Neural cell (in vitro differentiated cells): ENCODE measurements at regions not wholly inside any gene's neighbourhood (a gene's known extent, or its start where the extent isn't known, plus 50 kb on each side); places are given as distances from the start of the nearest gene placed in this dataset.

Experiments used
- H2AFZ ChIP-seq: fragments of 200-600, 300-800 bp; sonication (generic), shearing (Covaris generic); 2 replicates; pipeline ENCODE4 v1.6.0; 2014; ENCODE audit warnings: low read depth, mild to moderate bottlenecking, antibody characterized with exemption, low read length, moderate library complexity
- H3F3A ChIP-seq: fragments of 200-600 bp; shearing (Covaris generic); 2 replicates; pipeline ENCODE4 v1.6.1; 2016; ENCODE audit warnings: mild to moderate bottlenecking, moderate library complexity, mixed read lengths, antibody characterized with exemption, low read length; ENCODE audit not compliant: insufficient read depth, poor library complexity, severe bottlenecking
- H3K27ac ChIP-seq: fragments of 200-600, 300-800 bp; sonication (generic), shearing (Covaris generic); 2 replicates; pipeline ENCODE4 v1.5.1; 2014; ENCODE audit warnings: mild to moderate bottlenecking, low read length, moderate library complexity
- H3K27me3 ChIP-seq: fragments of 300-800, 200-600 bp; sonication (generic), shearing (Covaris generic); 2 replicates; pipeline ENCODE4 v1.6.0; 2014; ENCODE audit warnings: mild to moderate bottlenecking, low read depth, low read length, moderate library complexity; ENCODE audit not compliant: insufficient read depth
- H3K36me3 ChIP-seq: fragments of 300-800, 200-600 bp; sonication (generic), shearing (Covaris generic); 2 replicates; pipeline ENCODE4 v1.5.1; 2014; ENCODE audit warnings: mild to moderate bottlenecking, antibody characterized with exemption, low read length, moderate library complexity; ENCODE audit not compliant: insufficient read depth
- H3K4me2 ChIP-seq: fragments of 300-800, 200-600 bp; sonication (generic), shearing (Covaris generic); 2 replicates; pipeline ENCODE4 v1.6.0; 2014; ENCODE audit warnings: mild to moderate bottlenecking, low read length
- H3K4me3 ChIP-seq: fragments of 300-800, 200-600 bp; sonication (generic), shearing (Covaris generic); 2 replicates; pipeline ENCODE4 v1.5.1; 2014; ENCODE audit warnings: mild to moderate bottlenecking, low read length, moderate library complexity
- H3K79me2 ChIP-seq: fragments of 200-600 bp; shearing (Covaris generic); replicated peaks from 2 replicates; pipeline ENCODE4 v1.6.0; 2014; ENCODE audit warnings: mild to moderate bottlenecking, low read length, moderate library complexity; ENCODE audit not compliant: insufficient read depth
- H3K9ac ChIP-seq: fragments of 300-800, 200-600 bp; sonication (generic), shearing (Covaris generic); 2 replicates; pipeline ENCODE4 v1.6.1; 2016; ENCODE audit warnings: mild to moderate bottlenecking, low read length, mixed read lengths
- H3K9me2 ChIP-seq: fragments of 200-600 bp; shearing (Covaris generic); 2 replicates; pipeline ENCODE4 v1.6.1; 2016; ENCODE audit warnings: mild to moderate bottlenecking, low read length, mixed read lengths; ENCODE audit not compliant: insufficient read depth
- H3K9me3 ChIP-seq: fragments of 200-600, 300-800 bp; sonication (generic), shearing (Covaris generic); 2 replicates; pipeline ENCODE4 v1.6.1; 2016; ENCODE audit warnings: mild to moderate bottlenecking, mixed run types, low read length, moderate library complexity, mixed read lengths
- H4K20me1 ChIP-seq: fragments of 200-600 bp; shearing (Covaris generic); 2 replicates; pipeline ENCODE4 v1.6.1; 2016; ENCODE audit warnings: mild to moderate bottlenecking, mixed run types; ENCODE audit not compliant: insufficient read depth
- CTCF ChIP-seq: fragments of 450-650 bp; IDR thresholded peaks from 2 replicates; pipeline ENCODE4 v1.5.1; 2014; ENCODE audit warnings: antibody characterized with exemption, mild to moderate bottlenecking, moderate library complexity; ENCODE audit not compliant: poor library complexity, severe bottlenecking
- EP300 ChIP-seq: fragments of 450-650 bp; conservative IDR thresholded peaks from 2 replicates; pipeline ENCODE4 v1.6.1; 2014; ENCODE audit warnings: antibody characterized with exemption, mild to moderate bottlenecking, moderate library complexity; ENCODE audit not compliant: poor library complexity, severe bottlenecking
- EZH2 ChIP-seq: fragments of 200-600, 300-800 bp; shearing (Covaris generic), sonication (generic); IDR thresholded peaks from 2 replicates; pipeline ENCODE4 v1.6.1; 2014; ENCODE audit warnings: antibody characterized with exemption, low read length, borderline replicate concordance, mild to moderate bottlenecking; ENCODE audit not compliant: insufficient read depth, poor library complexity, severe bottlenecking
- MXI1 ChIP-seq: fragments of 450-650 bp; conservative IDR thresholded peaks from 2 replicates; pipeline ENCODE4 v1.6.1; 2014; ENCODE audit warnings: antibody characterized with exemption, mild to moderate bottlenecking; ENCODE audit not compliant: poor library complexity, severe bottlenecking
- POLR2AphosphoS5 ChIP-seq: IDR thresholded peaks from 2 replicates; pipeline ENCODE4 v1.6.1; 2012
- RAD21 ChIP-seq: fragments of 450-650 bp; conservative IDR thresholded peaks from 2 replicates; pipeline ENCODE4 v1.6.1; 2014; ENCODE audit warnings: antibody characterized with exemption, mild to moderate bottlenecking, moderate library complexity
- REST ChIP-seq: IDR thresholded peaks from 2 replicates; pipeline ENCODE4 v1.6.1; 2012; ENCODE audit warnings: borderline replicate concordance
- SMC3 ChIP-seq: fragments of 450-650 bp; conservative IDR thresholded peaks from 2 replicates; pipeline ENCODE4 v1.6.1; 2014; ENCODE audit warnings: antibody characterized with exemption, mild to moderate bottlenecking, moderate library complexity; ENCODE audit not compliant: poor library complexity
- TAF1 ChIP-seq: IDR thresholded peaks from 2 replicates; pipeline ENCODE4 v1.6.1; 2012; ENCODE audit warnings: low read depth

GRCh38 chr10:35928748-35929147, 286.7 kb upstream of the FZD8 start:
- H3K79me2 ChIP-seq: no peaks in the 10 kb centered on the region
- no peak overlapping the region for H3K27ac ChIP-seq
- H3K36me3 ChIP-seq: no peaks in the 10 kb centered on the region
- H3K4me2 ChIP-seq: no peak overlapping the region
- no peak overlapping the region for H3K9ac ChIP-seq
- H2AFZ ChIP-seq: no peak overlapping the region
- no peaks in the 10 kb centered on the region for H3F3A ChIP-seq
- no peaks in the 10 kb centered on the region for H3K27me3 ChIP-seq
- no peaks in the 10 kb centered on the region for H3K9me2 ChIP-seq
- no peaks in the 10 kb centered on the region for H4K20me1 ChIP-seq
- H3K4me3 ChIP-seq: no peak overlapping the region
- no peaks in the 10 kb centered on the region for H3K9me3 ChIP-seq
- TF ChIP-seq EZH2 (no peak), TAF1 (no peak), RAD21 (no peak), EP300 (no peak), POLR2AphosphoS5 (no peak), SMC3 (no peak), REST (no peak), CTCF (no peak), MXI1 (no peak)

GRCh38 chr10:35927990-35928488, 285.9 kb upstream of the FZD8 start:
- no peaks in the 10 kb centered on the region for H3K27me3 ChIP-seq
- no peak overlapping the region for H3K9ac ChIP-seq
- no peak overlapping the region for H2AFZ ChIP-seq
- H3K36me3 ChIP-seq: no peaks in the 10 kb centered on the region
- no peaks in the 10 kb centered on the region for H3K9me2 ChIP-seq
- H3K4me2 ChIP-seq: no peak overlapping the region
- no peaks in the 10 kb centered on the region for H4K20me1 ChIP-seq
- TF ChIP-seq RAD21 (no peak), SMC3 (no peak), CTCF (no peak), POLR2AphosphoS5 (no peak), MXI1 (no peak), REST (no peak), EP300 (no peak), TAF1 (no peak), EZH2 (no peak)
- H3K4me3 ChIP-seq: no peak overlapping the region
- no peaks in the 10 kb centered on the region for H3F3A ChIP-seq
- H3K9me3 ChIP-seq: no peaks in the 10 kb centered on the region
- no peaks in the 10 kb centered on the region for H3K79me2 ChIP-seq
- H3K27ac ChIP-seq: no peak overlapping the region
